ENCODE measurements at regions not wholly inside any gene's neighbourhood (a gene's known extent, or its start where the extent isn't known, plus 50 kb on each side); places are given as distances from the start of the nearest gene placed in this dataset.

GRCh38 chr3:43892061-43892460 lies 201.3 kb downstream of the ABHD5 start:
- no peak for DNase-seq
- Mint-ChIP-seq H3K9me3 (no peaks in the 10 kb centered on the region), H3K27me3 (ENCODE audit: low read depth, poor library complexity) (peaks cover 13% of the 10 kb centered on the region), H3K4me1 (peaks cover 35% of the 10 kb centered on the region), H3K27ac (no peak overlapping the region), H3K4me3 (peak overlapping the region; percentile 70), H3K36me3 (ENCODE audit: low read depth) (no peaks in the 10 kb centered on the region)
- TF ChIP-seq CTCF (IDR thresholded peaks at IDR 0.05), result no peak

GRCh38 chr3:43892526-43892925 lies 201.8 kb downstream of the ABHD5 start:
- H3K27me3 Mint-ChIP-seq (ENCODE audit: low read depth, poor library complexity), result peaks cover 12% of the 10 kb centered on the region
- no peaks in the 10 kb centered on the region for H3K9me3 Mint-ChIP-seq
- H3K4me1 Mint-ChIP-seq, result peaks cover 35% of the 10 kb centered on the region
- no peak for TF ChIP-seq CTCF (IDR thresholded peaks at IDR 0.05)
- DNase-seq, result peak; percentile 20
- H3K36me3 Mint-ChIP-seq (ENCODE audit: low read depth), result no peaks in the 10 kb centered on the region
- H3K27ac Mint-ChIP-seq, result peak overlapping the region; percentile 22
- H3K4me3 Mint-ChIP-seq, result peak overlapping the region; percentile 70

- H3K4me3 Mint-ChIP-seq, result peak overlapping the region; percentile 76
- H3K9me3 Mint-ChIP-seq, result no peaks in the 10 kb centered on the region
- peaks cover 5% of the 10 kb centered on the region for H3K27me3 Mint-ChIP-seq (ENCODE audit: low read depth, poor library complexity)
- TF ChIP-seq CTCF (IDR thresholded peaks at IDR 0.05), result no peak
- no peaks in the 10 kb centered on the region for H3K36me3 Mint-ChIP-seq (ENCODE audit: low read depth)
- H3K4me1 Mint-ChIP-seq, result peaks cover 35% of the 10 kb centered on the region
- no peak for DNase-seq
- no peak overlapping the region for H3K27ac Mint-ChIP-seq
Measured at GRCh38 chr3:43893727-43894126, 203.0 kb downstream of the ABHD5 start.

GRCh38 chr3:43894176-43895049 lies 203.7 kb downstream of the ABHD5 start:
- H3K4me3 Mint-ChIP-seq, result peak overlapping the region; percentile 76
- peaks cover 5% of the 10 kb centered on the region for H3K27me3 Mint-ChIP-seq (ENCODE audit: low read depth, poor library complexity)
- H3K9me3 Mint-ChIP-seq, result no peaks in the 10 kb centered on the region
- H3K27ac Mint-ChIP-seq, result no peak overlapping the region
- no peaks in the 10 kb centered on the region for H3K36me3 Mint-ChIP-seq (ENCODE audit: low read depth)
- peak; percentile 81 for DNase-seq
- peaks cover 35% of the 10 kb centered on the region for H3K4me1 Mint-ChIP-seq
- no peak for TF ChIP-seq CTCF (IDR thresholded peaks at IDR 0.05)

- H3K4me3 Mint-ChIP-seq, result no peak overlapping the region
- no peak for TF ChIP-seq CTCF (IDR thresholded peaks at IDR 0.05)
- H3K27me3 Mint-ChIP-seq (ENCODE audit: low read depth, poor library complexity), result peaks cover 9% of the 10 kb centered on the region
- no peak for DNase-seq
- peaks cover 4% of the 10 kb centered on the region for H3K9me3 Mint-ChIP-seq
- H3K27ac Mint-ChIP-seq, result no peak overlapping the region
- H3K36me3 Mint-ChIP-seq (ENCODE audit: low read depth), result no peaks in the 10 kb centered on the region
- H3K4me1 Mint-ChIP-seq, result peaks cover 35% of the 10 kb centered on the region
Measured at GRCh38 chr3:43895573-43895972, 204.8 kb downstream of the ABHD5 start.

GRCh38 chr3:43902415-43902814 lies 211.7 kb downstream of the ABHD5 start:
- Mint-ChIP-seq H3K4me3 (no peak overlapping the region), H3K36me3 (ENCODE audit: low read depth) (no peaks in the 10 kb centered on the region), H3K4me1 (no peaks in the 10 kb centered on the region), H3K9me3 (peaks cover 4% of the 10 kb centered on the region), H3K27ac (no peak overlapping the region), H3K27me3 (ENCODE audit: low read depth, poor library complexity) (peaks cover 8% of the 10 kb centered on the region)
- DNase-seq, result no peak
- no peak for TF ChIP-seq CTCF (IDR thresholded peaks at IDR 0.05)

Data from nephron progenitor cell (in vitro differentiated cells).